ENCODE measurements at regions not wholly inside any gene's neighbourhood (a gene's known extent, or its start where the extent isn't known, plus 50 kb on each side); places are given as distances from the start of the nearest gene placed in this dataset.

- Histone ChIP-seq H3K9ac (ENCODE audit: insufficient read length) (no peak overlapping the region), H3K9me3 (ENCODE audit: low read depth, low read length) (no peaks in the 10 kb centered on the region), H3K27ac (no peak overlapping the region), H3K4me3 (no peak overlapping the region), H3K36me3 (ENCODE audit: insufficient read depth, low read length) (no peaks in the 10 kb centered on the region)
- DNase-seq (ENCODE audit: low read depth, low spot score), result no peak
- no peak for TF ChIP-seq POLR2AphosphoS5 (IDR thresholded peaks at IDR 0.05; ENCODE audit: borderline replicate concordance, low read depth, low read length)
Observed at GRCh38 chr1:81547912-81548303, 252.8 kb upstream of the ADGRL2 start.

- Histone ChIP-seq H3K4me3 (no peak overlapping the region), H3K9me3 (ENCODE audit: low read depth, low read length) (no peaks in the 10 kb centered on the region), H3K27ac (no peak overlapping the region), H3K9ac (ENCODE audit: insufficient read length) (no peak overlapping the region), H3K36me3 (ENCODE audit: insufficient read depth, low read length) (no peaks in the 10 kb centered on the region)
- no peak for DNase-seq (ENCODE audit: low read depth, low spot score)
- no peak for TF ChIP-seq FOXP2 (optimal IDR thresholded peaks at IDR 0.05; ENCODE audit: control extremely low read depth, extremely low read length, insufficient read depth)
Observed at GRCh38 chr1:81547261-81547911, 253.3 kb upstream of the ADGRL2 start.

DNA sequence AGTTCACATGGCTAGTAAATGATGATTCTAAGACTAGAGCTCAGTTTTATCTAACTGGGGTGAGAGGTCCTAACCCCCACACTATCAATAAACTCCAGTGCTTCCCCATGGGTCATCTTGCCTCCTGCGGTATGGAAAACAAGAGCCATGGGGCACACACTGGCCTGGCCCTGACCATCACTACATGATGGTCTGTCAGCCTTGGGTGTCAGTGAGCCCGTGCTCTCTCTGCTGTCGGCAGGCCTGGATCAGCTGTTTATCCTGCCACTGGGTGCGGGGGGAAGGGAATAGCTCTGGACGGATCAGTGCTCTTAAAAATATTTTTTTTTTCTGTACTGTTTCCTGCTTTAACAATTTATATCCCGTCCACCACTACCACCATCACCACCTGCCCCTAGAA lies 255.0 kb upstream of the ADGRL2 start:
- TF ChIP-seq EZH2 (IDR thresholded peaks at IDR 0.05), result no peak
- Histone ChIP-seq H3K27ac (no peak overlapping the region), H3K36me3 (ENCODE audit: insufficient read depth, low read length) (no peaks in the 10 kb centered on the region), H3K9me3 (ENCODE audit: low read depth, low read length) (no peaks in the 10 kb centered on the region), H3K9ac (ENCODE audit: insufficient read length) (no peak overlapping the region), H3K4me3 (no peak overlapping the region)
- no peak for DNase-seq (ENCODE audit: low read depth, low spot score)

DNA sequence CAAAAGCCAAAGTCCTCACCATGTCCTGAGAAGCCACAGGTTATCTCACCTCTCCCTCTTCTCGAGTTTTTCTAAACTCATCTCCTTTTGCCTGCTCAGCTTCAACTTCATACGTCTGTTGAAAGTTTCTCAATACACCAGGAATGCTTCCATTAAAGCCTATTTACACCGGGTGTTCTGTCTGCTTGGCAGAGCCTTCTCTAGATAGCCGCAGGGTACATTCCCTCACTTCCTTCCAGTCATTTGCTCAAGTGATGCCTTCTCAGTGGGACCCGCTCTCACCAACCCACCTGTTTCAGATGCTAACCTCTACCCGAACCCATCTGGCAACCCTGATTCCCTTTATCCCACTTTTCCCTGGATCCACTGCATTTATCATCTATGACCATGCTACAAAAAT lies 257.0 kb upstream of the ADGRL2 start:
- Histone ChIP-seq H3K36me3 (ENCODE audit: insufficient read depth, low read length) (no peaks in the 10 kb centered on the region), H3K4me3 (no peak overlapping the region), H3K9me3 (ENCODE audit: low read depth, low read length) (no peaks in the 10 kb centered on the region), H3K27ac (no peak overlapping the region), H3K9ac (ENCODE audit: insufficient read length) (no peak overlapping the region)
- no peak for DNase-seq (ENCODE audit: low read depth, low spot score)
- no peak for TF ChIP-seq FOXP2 (optimal IDR thresholded peaks at IDR 0.05; ENCODE audit: control extremely low read depth, extremely low read length, insufficient read depth)
- no peak for TF ChIP-seq POLR2AphosphoS5 (IDR thresholded peaks at IDR 0.05; ENCODE audit: borderline replicate concordance, low read depth, low read length)

- no peak overlapping the region for H3K4me3 ChIP-seq
- no peak for DNase-seq (ENCODE audit: low read depth, low spot score)
- TF ChIP-seq EZH2 (IDR thresholded peaks at IDR 0.05), result no peak
- TF ChIP-seq FOXP2 (optimal IDR thresholded peaks at IDR 0.05; ENCODE audit: control extremely low read depth, extremely low read length, insufficient read depth), result no peak
- TF ChIP-seq POLR2AphosphoS5 (IDR thresholded peaks at IDR 0.05; ENCODE audit: borderline replicate concordance, low read depth, low read length), result no peak
- H3K27ac ChIP-seq, result no peak overlapping the region
- H3K9me3 ChIP-seq (ENCODE audit: low read depth, low read length), result no peaks in the 10 kb centered on the region
- H3K36me3 ChIP-seq (ENCODE audit: insufficient read depth, low read length), result no peaks in the 10 kb centered on the region
- H3K9ac ChIP-seq (ENCODE audit: insufficient read length), result no peak overlapping the region
Observed at GRCh38 chr1:81542196-81542595, 258.5 kb upstream of the ADGRL2 start.

GRCh38 chr1:81540216-81540615 lies 260.5 kb upstream of the ADGRL2 start:
- H3K9ac ChIP-seq (ENCODE audit: insufficient read length), result no peak overlapping the region
- no peak for DNase-seq (ENCODE audit: low read depth, low spot score)
- H3K4me3 ChIP-seq, result no peak overlapping the region
- H3K27ac ChIP-seq, result no peak overlapping the region
- TF ChIP-seq FOXP2 (optimal IDR thresholded peaks at IDR 0.05; ENCODE audit: control extremely low read depth, extremely low read length, insufficient read depth) (no peak), POLR2AphosphoS5 (IDR thresholded peaks at IDR 0.05; ENCODE audit: borderline replicate concordance, low read depth, low read length) (no peak), EZH2 (IDR thresholded peaks at IDR 0.05) (no peak)
- no peaks in the 10 kb centered on the region for H3K36me3 ChIP-seq (ENCODE audit: insufficient read depth, low read length)
- no peaks in the 10 kb centered on the region for H3K9me3 ChIP-seq (ENCODE audit: low read depth, low read length)

- H3K27ac ChIP-seq, result no peak overlapping the region
- TF ChIP-seq FOXP2 (optimal IDR thresholded peaks at IDR 0.05; ENCODE audit: control extremely low read depth, extremely low read length, insufficient read depth) (no peak), EZH2 (IDR thresholded peaks at IDR 0.05) (no peak), POLR2AphosphoS5 (IDR thresholded peaks at IDR 0.05; ENCODE audit: borderline replicate concordance, low read depth, low read length) (no peak)
- DNase-seq (ENCODE audit: low read depth, low spot score), result no peak
Observed at GRCh38 chr1:81529014-81529413, 271.7 kb upstream of the ADGRL2 start.

DNA sequence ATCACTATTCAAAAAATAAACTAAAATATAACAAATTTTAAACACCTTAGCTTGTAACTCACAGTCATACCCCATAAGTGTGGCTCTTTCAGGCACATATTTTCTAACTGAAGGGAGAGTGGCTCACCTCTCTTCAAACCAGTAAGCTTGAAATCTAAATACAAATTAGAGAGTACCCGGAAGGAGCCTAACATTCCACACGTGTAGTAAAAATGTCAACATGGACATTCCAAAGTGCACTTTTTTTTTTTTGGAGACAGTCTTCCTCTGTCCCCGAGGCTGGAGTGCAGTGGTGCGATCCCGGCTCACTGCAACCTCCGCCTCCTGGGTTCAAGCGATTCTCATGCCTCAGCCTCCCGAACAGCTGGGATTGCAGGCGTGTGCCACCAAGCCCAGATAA lies 275.6 kb upstream of the ADGRL2 start:
- Histone ChIP-seq H3K36me3 (ENCODE audit: insufficient read depth, low read length) (no peaks in the 10 kb centered on the region), H3K9me3 (ENCODE audit: low read depth, low read length) (no peaks in the 10 kb centered on the region), H3K27ac (no peak overlapping the region), H3K9ac (ENCODE audit: insufficient read length) (no peak overlapping the region), H3K4me3 (no peak overlapping the region)
- no peak for DNase-seq (ENCODE audit: low read depth, low spot score)
- TF ChIP-seq FOXP2 (optimal IDR thresholded peaks at IDR 0.05; ENCODE audit: control extremely low read depth, extremely low read length, insufficient read depth) (no peak), EZH2 (IDR thresholded peaks at IDR 0.05) (no peak), POLR2AphosphoS5 (IDR thresholded peaks at IDR 0.05; ENCODE audit: borderline replicate concordance, low read depth, low read length) (no peak)

More at GRCh38 chr1:81529014-81529413, 271.7 kb upstream of the ADGRL2 start:
- no peaks in the 10 kb centered on the region for H3K9me3 ChIP-seq (ENCODE audit: low read depth, low read length)
- no peak overlapping the region for H3K9ac ChIP-seq (ENCODE audit: insufficient read length)
- H3K4me3 ChIP-seq, result no peak overlapping the region
- H3K36me3 ChIP-seq (ENCODE audit: insufficient read depth, low read length), result no peaks in the 10 kb centered on the region

- no peak for TF ChIP-seq POLR2AphosphoS5 (IDR thresholded peaks at IDR 0.05; ENCODE audit: borderline replicate concordance, low read depth, low read length)
- TF ChIP-seq EZH2 (IDR thresholded peaks at IDR 0.05), result no peak
- TF ChIP-seq FOXP2 (optimal IDR thresholded peaks at IDR 0.05; ENCODE audit: control extremely low read depth, extremely low read length, insufficient read depth), result no peak
- H3K36me3 ChIP-seq (ENCODE audit: insufficient read depth, low read length), result no peaks in the 10 kb centered on the region
- no peak overlapping the region for H3K27ac ChIP-seq
- DNase-seq (ENCODE audit: low read depth, low spot score), result no peak
- H3K4me3 ChIP-seq, result no peak overlapping the region
- H3K9me3 ChIP-seq (ENCODE audit: low read depth, low read length), result no peaks in the 10 kb centered on the region
- H3K9ac ChIP-seq (ENCODE audit: insufficient read length), result no peak overlapping the region
Observed at GRCh38 chr1:81519987-81520386, 280.7 kb upstream of the ADGRL2 start.

All from SK-N-MC (cell line).